ENCODE measurements at regions not wholly inside any gene's neighbourhood (a gene's known extent, or its start where the extent isn't known, plus 50 kb on each side); places are given as distances from the start of the nearest gene placed in this dataset.

- H3K4me3 ChIP-seq: no peak overlapping the region
- H3K27ac ChIP-seq: no peak overlapping the region
- ATAC-seq (no peak), DNase-seq (no peak)
- H3K27me3 ChIP-seq (ENCODE audit: low read depth): no peaks in the 10 kb centered on the region
- no peaks in the 10 kb centered on the region for H3K36me3 ChIP-seq
- intact Hi-C loops (cut with DNase I): no loop called here
- TF ChIP-seq CTCF (IDR thresholded peaks at IDR 0.05): no peak
- H3K9me3 ChIP-seq: no peaks in the 10 kb centered on the region
- peaks cover 11% of the 10 kb centered on the region for H3K4me1 ChIP-seq
These were observed 68.4 kb upstream of the UBL3 start for GRCh38 chr13:29918845-29919244.

GRCh38 chr13:29917650-29918049 lies 67.2 kb upstream of the UBL3 start:
- no peaks in the 10 kb centered on the region for H3K9me3 ChIP-seq
- no peak for ATAC-seq
- H3K27me3 ChIP-seq (ENCODE audit: low read depth): no peaks in the 10 kb centered on the region
- H3K4me1 ChIP-seq: peaks cover 2% of the 10 kb centered on the region
- intact Hi-C loops (cut with DNase I): no loop called here
- H3K27ac ChIP-seq: no peak overlapping the region
- no peaks in the 10 kb centered on the region for H3K36me3 ChIP-seq
- DNase-seq: no peak
- no peak overlapping the region for H3K4me3 ChIP-seq
- no peak for TF ChIP-seq CTCF (IDR thresholded peaks at IDR 0.05)

GRCh38 chr13:29914581-29914980 lies 64.2 kb upstream of the UBL3 start:
- H3K36me3 ChIP-seq: no peaks in the 10 kb centered on the region
- H3K27ac ChIP-seq: no peak overlapping the region
- TF ChIP-seq CTCF (IDR thresholded peaks at IDR 0.05): no peak
- H3K9me3 ChIP-seq: no peaks in the 10 kb centered on the region
- intact Hi-C loops (cut with DNase I): no loop called here
- ATAC-seq (no peak), DNase-seq (no peak)
- H3K4me1 ChIP-seq: no peaks in the 10 kb centered on the region
- no peaks in the 10 kb centered on the region for H3K27me3 ChIP-seq (ENCODE audit: low read depth)
- no peak overlapping the region for H3K4me3 ChIP-seq

GRCh38 chr13:29911781-29912418 lies 61.5 kb upstream of the UBL3 start:
- Histone ChIP-seq H3K4me3 (no peak overlapping the region), H3K27me3 (ENCODE audit: low read depth) (no peaks in the 10 kb centered on the region), H3K36me3 (no peaks in the 10 kb centered on the region), H3K27ac (no peak overlapping the region), H3K9me3 (no peaks in the 10 kb centered on the region), H3K4me1 (no peaks in the 10 kb centered on the region)
- intact Hi-C loops (cut with DNase I): no loop called here
- DNase-seq (no peak), ATAC-seq (no peak)
- TF ChIP-seq CTCF (IDR thresholded peaks at IDR 0.05): no peak

- ATAC-seq: no peak
- no peaks in the 10 kb centered on the region for H3K36me3 ChIP-seq
- H3K9me3 ChIP-seq: no peaks in the 10 kb centered on the region
These were observed 59.7 kb upstream of the UBL3 start for GRCh38 chr13:29909975-29910674.

More at GRCh38 chr13:29909975-29910674, 59.7 kb upstream of the UBL3 start:
- DNase-seq: no peak
- Histone ChIP-seq H3K27ac (no peak overlapping the region), H3K4me1 (peaks cover 6% of the 10 kb centered on the region), H3K4me3 (no peak overlapping the region), H3K27me3 (ENCODE audit: low read depth) (no peaks in the 10 kb centered on the region)
- intact Hi-C loops (cut with DNase I): no loop called here
- no peak for TF ChIP-seq CTCF (IDR thresholded peaks at IDR 0.05)

Data from lower lobe of right lung (tissue), 2 donors.